Kidney glomerular epithelial cell (primary cell): ENCODE measurements at regions not wholly inside any gene's neighbourhood (a gene's known extent, or its start where the extent isn't known, plus 50 kb on each side); places are given as distances from the start of the nearest gene placed in this dataset.
"Not testable (repeated sequence)": the region's sequence is repeated elsewhere in the genome, so short reads cannot be mapped to it uniquely, and the experiment has no call there.

Experiments used
- DNase-seq: peaks from one replicate; lab custom pipeline; 2025; lab: John Stamatoyannopoulos, UW

- no peak for DNase-seq
Observed at GRCh38 chrX:55981603-55982002, 250.6 kb upstream of the KLF8 start.

- DNase-seq: no peak
Observed at GRCh38 chrX:55996649-55997048, 235.5 kb upstream of the KLF8 start.

DNA sequence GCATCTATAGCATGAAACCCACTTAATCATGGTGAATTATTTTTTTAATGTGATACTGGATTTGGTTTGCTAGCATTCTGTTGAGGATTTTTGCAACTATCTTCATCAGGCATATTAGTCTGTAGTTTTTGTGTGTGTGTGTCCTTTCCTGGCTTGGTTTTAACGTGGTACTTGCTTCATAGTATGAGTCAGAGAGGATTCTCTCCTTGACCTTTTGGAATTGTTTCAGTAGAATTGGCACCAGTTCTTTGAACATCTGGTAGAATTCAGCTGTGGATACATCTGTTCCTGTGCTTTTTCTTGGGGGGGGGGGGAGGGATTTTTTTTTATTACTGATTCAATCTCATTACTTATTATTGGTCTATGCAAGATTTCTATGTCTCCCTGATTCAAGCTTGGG lies 232.0 kb upstream of the KLF8 start:
- DNase-seq: no peak

DNA sequence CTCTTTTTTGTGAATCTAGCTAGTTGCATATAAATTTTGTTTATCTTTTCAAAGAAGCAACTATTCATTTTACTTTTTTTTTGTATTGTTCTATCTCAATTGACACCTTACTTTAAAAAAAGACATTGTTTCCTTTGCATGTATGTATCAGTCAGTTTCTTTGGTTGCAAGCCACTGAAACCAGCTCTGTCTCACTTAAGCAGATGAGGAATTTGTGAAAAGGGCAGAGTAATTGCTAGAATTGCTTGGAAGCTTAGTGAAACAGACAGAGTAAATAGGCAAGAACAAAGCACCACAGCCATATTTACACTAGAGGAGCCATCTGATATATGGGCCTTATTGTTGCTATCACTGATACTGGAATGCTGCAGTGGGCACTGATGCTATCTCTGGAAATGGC lies 231.4 kb upstream of the KLF8 start:
- DNase-seq: no peak

- no peak for DNase-seq
Observed at GRCh38 chrX:56025872-56026571, 206.1 kb upstream of the KLF8 start.

DNA sequence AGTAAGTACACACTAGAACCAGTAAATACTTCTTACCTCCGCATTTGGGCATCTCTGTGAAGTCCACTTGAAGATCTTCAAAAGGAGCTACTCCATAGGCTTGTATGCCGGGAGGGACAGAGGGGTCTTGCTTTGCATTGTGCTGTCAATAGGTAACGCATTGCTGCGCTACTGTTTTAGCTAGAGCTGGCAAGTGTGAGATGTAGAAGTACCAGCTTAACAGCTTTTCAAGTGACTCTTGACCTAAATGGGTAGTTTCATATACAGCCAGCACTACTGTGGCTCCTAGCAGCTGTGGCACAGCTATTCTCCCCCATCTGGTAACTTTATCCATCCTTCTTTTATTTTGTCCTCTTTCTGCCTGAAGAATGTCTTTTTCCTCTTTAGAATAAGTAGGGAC lies 205.3 kb upstream of the KLF8 start:
- no peak for DNase-seq

DNA sequence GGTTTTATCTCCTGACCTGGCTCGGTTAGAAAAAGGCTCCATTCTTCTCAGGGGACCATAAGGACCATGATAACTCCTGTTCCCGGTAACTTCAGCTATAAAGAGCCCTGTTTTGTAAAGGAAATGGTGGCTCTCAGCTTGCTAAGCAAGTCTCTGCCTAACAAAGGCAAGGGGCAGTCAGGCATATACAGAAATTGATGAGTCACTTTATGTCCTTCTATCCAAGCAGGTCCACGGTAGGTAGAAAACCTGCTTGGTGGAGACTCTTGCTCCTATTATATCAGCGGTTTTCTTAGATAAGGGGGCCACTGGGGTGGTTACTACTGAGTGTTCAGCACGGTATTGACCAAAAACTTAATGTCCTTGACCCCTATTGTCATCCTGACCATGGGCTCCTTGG lies 203.0 kb upstream of the KLF8 start:
- DNase-seq: no peak

DNA sequence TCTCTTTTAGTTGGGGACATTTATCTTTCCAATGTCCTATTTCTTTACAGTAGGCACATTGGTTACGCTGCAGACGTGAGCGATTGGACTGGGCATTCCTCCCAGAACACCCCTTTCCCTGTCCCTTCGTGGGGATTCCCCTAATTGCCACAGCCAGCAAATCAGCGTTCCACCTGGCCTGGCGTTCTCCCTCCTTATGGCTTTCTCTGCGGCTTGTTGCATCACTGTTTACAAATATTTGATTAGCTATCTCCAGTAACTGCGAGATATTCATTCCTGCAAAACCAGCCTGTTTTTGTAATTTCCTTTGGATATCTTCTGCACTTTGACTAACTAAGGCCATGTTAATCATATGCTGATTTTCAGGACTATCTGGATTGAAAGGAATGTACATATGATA lies 202.5 kb upstream of the KLF8 start:
- DNase-seq: no peak

DNA sequence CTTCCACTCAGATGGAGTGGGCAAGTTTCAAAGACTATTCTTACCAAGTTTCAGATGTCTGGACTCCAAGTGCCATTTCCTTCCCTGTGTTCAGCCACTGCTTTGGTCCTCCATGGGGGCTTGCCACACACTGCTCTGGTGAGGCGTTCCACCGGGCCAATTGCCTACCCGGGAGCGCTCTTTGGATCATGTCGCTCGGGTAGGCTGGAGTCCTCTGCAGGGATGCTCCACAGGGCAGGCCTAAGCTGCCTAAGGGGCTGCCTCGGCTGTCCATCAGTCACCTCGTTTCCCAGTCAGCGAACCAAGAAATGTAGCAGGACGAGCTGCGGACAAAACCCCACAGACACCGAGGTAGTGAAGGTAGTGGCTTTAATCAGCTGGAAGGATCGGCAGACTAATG lies 200.7 kb upstream of the KLF8 start:
- DNase-seq: no peak

GRCh38 chrX:56033495-56034180 lies 198.5 kb upstream of the KLF8 start:
- DNase-seq: no peak

- not testable (repeated sequence) for DNase-seq
Observed at GRCh38 chrX:56052673-56053330, 179.4 kb upstream of the KLF8 start.

DNA sequence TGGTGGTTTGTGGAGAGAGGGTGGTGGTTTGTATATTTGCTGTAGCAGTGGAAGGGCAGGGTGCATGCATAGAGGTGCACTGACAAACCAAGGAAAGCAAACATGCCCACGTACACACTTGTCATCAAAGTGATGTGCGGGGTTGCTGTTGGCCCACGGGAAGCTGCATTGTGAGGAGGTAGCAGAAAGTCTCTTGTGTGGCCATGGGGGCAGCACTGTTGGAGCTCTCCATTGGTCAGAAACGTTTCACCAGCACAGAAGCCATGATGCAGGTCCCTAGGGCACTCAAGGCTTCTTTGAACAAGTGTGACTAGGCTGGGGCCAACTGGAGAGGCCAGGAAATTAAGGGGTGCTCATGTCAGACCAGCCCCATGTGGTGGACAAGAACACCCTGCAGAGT lies 174.8 kb upstream of the KLF8 start:
- DNase-seq: no peak

- DNase-seq: no peak
Observed at GRCh38 chrX:56066016-56066415, 166.1 kb upstream of the KLF8 start.

DNA sequence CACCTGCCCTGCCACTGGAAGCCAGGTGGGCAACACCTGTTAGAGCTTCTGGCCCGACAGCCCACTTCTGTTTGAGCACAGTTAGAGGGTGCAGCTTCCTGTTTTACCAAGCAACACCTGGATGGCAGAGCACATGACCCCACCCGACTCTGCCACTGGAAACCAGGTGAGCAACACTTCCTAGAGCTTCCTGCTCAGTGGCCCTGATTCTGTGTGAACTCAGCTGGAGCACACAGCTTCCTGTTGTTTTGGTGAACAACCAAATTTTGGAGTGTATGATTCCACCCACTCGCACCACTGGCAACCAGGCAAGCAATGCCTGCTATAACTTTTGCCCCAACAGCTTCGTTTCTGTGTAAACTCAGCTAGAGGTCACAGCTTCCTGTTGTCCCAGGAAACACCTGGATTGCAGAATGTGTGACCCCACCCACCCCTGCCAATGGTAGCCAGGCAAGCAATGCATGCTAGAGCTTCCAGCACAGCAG lies 163.8 kb upstream of the KLF8 start:
- DNase-seq: no peak

- DNase-seq: no peak
Observed at GRCh38 chrX:56069299-56069931, 162.7 kb upstream of the KLF8 start.

- DNase-seq: no peak
Observed at GRCh38 chrX:56089376-56089775, 142.8 kb upstream of the KLF8 start.

- peak; percentile 25 for DNase-seq
Observed at GRCh38 chrX:56099271-56099670, 132.9 kb upstream of the KLF8 start.

DNA sequence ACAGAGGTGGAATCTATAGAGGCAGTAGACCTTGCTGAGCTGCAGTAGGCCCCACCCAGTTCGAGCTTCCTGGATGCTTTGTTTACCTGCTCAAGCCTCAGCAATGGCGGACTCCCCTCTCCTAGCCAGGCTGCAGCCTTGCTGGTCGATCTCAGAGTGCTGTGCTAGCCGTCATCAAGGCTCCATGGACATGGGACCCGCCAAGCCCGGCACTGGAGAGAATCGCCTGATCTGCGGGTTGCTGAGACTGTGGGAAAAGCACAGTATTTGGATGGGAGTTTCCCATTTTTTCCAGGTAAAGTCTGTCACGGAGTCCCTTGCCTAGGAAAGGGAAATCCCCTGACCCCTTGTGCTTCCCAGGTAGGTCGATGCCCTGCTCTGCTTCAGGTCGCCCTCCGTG lies 124.8 kb upstream of the KLF8 start:
- no peak for DNase-seq

GRCh38 chrX:56113785-56114436 lies 118.2 kb upstream of the KLF8 start:
- no peak for DNase-seq

GRCh38 chrX:56114437-56114787 lies 117.7 kb upstream of the KLF8 start:
- DNase-seq: no peak

DNA sequence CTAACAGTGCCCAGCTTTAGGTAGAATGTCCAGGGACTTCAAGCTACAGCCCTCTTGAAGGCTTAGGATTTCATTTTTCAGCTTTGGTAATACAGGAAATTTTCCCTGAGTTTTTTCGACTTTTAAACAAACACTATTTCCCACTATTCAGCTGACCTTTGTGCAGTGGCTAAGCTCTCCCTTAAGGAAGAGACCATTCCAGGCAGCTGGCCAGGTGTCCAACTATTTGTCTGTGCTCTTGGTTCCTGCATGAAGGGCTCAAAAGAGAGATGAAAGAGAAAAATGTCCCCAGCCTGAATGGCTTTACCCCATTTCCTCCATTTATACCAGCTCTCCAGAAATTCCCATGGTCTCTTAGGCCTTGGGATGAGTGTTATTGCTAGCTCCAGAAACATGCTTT lies 111.9 kb upstream of the KLF8 start:
- DNase-seq: no peak

GRCh38 chrX:56125946-56126345 lies 106.2 kb upstream of the KLF8 start:
- no peak for DNase-seq
